H9 (cell line): ENCODE measurements at regions not wholly inside any gene's neighbourhood (a gene's known extent, or its start where the extent isn't known, plus 50 kb on each side); places are given as distances from the start of the nearest gene placed in this dataset.

Source experiments
- DNase-seq: peaks from one replicate; pipeline ENCODE4 v3.0.0-alpha.2; 2017
- H2AFZ ChIP-seq: one replicate; pipeline ENCODE4 v1.6.1; 2013; ENCODE audit warnings: mild to moderate bottlenecking, low read length, control low read depth, moderate library complexity
- H2AK5ac ChIP-seq: 2 replicates; pipeline ENCODE4 v1.6.1; 2013; ENCODE audit warnings: low read length, control low read depth, mixed read lengths; ENCODE audit not compliant: insufficient read length
- H2BK120ac ChIP-seq: one replicate; pipeline ENCODE4 v1.6.1; 2013; ENCODE audit warnings: low read depth, mild to moderate bottlenecking, low read length, control low read depth, inconsistent platforms; ENCODE audit not compliant: poor library complexity, severe bottlenecking
- H2BK12ac ChIP-seq: 2 replicates; pipeline ENCODE4 v1.6.1; 2013; ENCODE audit warnings: low read length, control low read depth, mixed read lengths, low read depth; ENCODE audit not compliant: insufficient read length
- H2BK15ac ChIP-seq: 2 replicates; pipeline ENCODE4 v1.6.1; 2013; ENCODE audit warnings: low read depth, low read length, control low read depth
- H2BK20ac ChIP-seq: one replicate; pipeline ENCODE4 v1.6.1; 2013; ENCODE audit warnings: low read depth, mild to moderate bottlenecking, low read length, control low read depth, inconsistent platforms; ENCODE audit not compliant: poor library complexity, severe bottlenecking
- H2BK5ac ChIP-seq: 2 replicates; pipeline ENCODE4 v1.6.1; 2013; ENCODE audit warnings: low read length, control low read depth, mixed read lengths; ENCODE audit not compliant: insufficient read length
- H3K14ac ChIP-seq: 2 replicates; pipeline ENCODE4 v1.6.1; 2013; ENCODE audit warnings: low read length, control low read depth; ENCODE audit not compliant: insufficient read depth
- H3K18ac ChIP-seq: 2 replicates; pipeline ENCODE4 v1.6.1; 2013; ENCODE audit warnings: low read depth, mild to moderate bottlenecking, mixed read lengths, low read length, control low read depth; ENCODE audit not compliant: insufficient read length
- H3K23ac ChIP-seq: 2 replicates; pipeline ENCODE4 v1.6.1; 2013; ENCODE audit warnings: low read length, control low read depth, mixed read lengths, low read depth; ENCODE audit not compliant: insufficient read length
- H3K23me2 ChIP-seq: 2 replicates; pipeline ENCODE4 v1.6.1; 2013; ENCODE audit warnings: low read depth, mild to moderate bottlenecking, mixed read lengths, low read length, control low read depth; ENCODE audit not compliant: insufficient read length, poor library complexity, severe bottlenecking
- H3K27ac ChIP-seq: 2 replicates; pipeline ENCODE4 v1.5.1; 2013; ENCODE audit warnings: low read length, control low read depth, mixed read lengths, low read depth; ENCODE audit not compliant: insufficient read length
- H3K27me3 ChIP-seq: 2 replicates; pipeline ENCODE4 v1.6.1; 2013; ENCODE audit warnings: low read length, control low read depth, inconsistent platforms; ENCODE audit not compliant: insufficient read depth
- H3K4ac ChIP-seq: 2 replicates; pipeline ENCODE4 v1.6.1; 2013; ENCODE audit warnings: low read depth, mild to moderate bottlenecking, control low read depth, inconsistent platforms, low read length, moderate library complexity
- H3K4me1 ChIP-seq: 2 replicates; pipeline ENCODE4 v1.6.1; 2013; ENCODE audit warnings: low read length, control low read depth, inconsistent platforms; ENCODE audit not compliant: insufficient read depth
- H3K4me2 ChIP-seq: 2 replicates; pipeline ENCODE4 v1.6.1; 2013; ENCODE audit warnings: low read length, control low read depth, mixed read lengths; ENCODE audit not compliant: insufficient read length, insufficient read depth
- H3K56ac ChIP-seq: 2 replicates; pipeline ENCODE4 v1.6.1; 2013; ENCODE audit warnings: low read depth, mild to moderate bottlenecking, mixed read lengths, low read length, control low read depth; ENCODE audit not compliant: insufficient read length
- H3K79me1 ChIP-seq: 2 replicates; pipeline ENCODE4 v1.6.1; 2013; ENCODE audit warnings: low read depth, mild to moderate bottlenecking, moderate library complexity, low read length, control low read depth, inconsistent platforms; ENCODE audit not compliant: insufficient read depth, poor library complexity, severe bottlenecking
- H3K79me2 ChIP-seq: 2 replicates; pipeline ENCODE4 v1.6.1; 2013; ENCODE audit warnings: low read length, control low read depth, inconsistent platforms; ENCODE audit not compliant: insufficient read depth
- H3K9ac ChIP-seq: 2 replicates; pipeline ENCODE4 v1.6.1; 2013; ENCODE audit warnings: low read length, control low read depth, mixed read lengths; ENCODE audit not compliant: insufficient read length; ENCODE audit errors: extremely low read depth
- H3K9me3 ChIP-seq: one replicate; pipeline ENCODE4 v1.6.1; 2013; ENCODE audit warnings: low read depth, low read length, inconsistent platforms; ENCODE audit not compliant: control insufficient read depth
- H3T11ph ChIP-seq: one replicate; pipeline ENCODE4 v1.6.1; 2013; ENCODE audit warnings: mild to moderate bottlenecking, low read length, control low read depth, inconsistent platforms
- H4K20me1 ChIP-seq: one replicate; pipeline ENCODE4 v1.6.1; 2013; ENCODE audit not compliant: control insufficient read depth, insufficient read length, insufficient read depth
- H4K5ac ChIP-seq: 2 replicates; pipeline ENCODE4 v1.6.1; 2013; ENCODE audit warnings: low read depth, mild to moderate bottlenecking, mixed read lengths, low read length, control low read depth; ENCODE audit not compliant: insufficient read length
- H4K8ac ChIP-seq: replicated peaks from 2 replicates; pipeline ENCODE4 v1.6.1; 2013; ENCODE audit warnings: low read length, control low read depth, mixed read lengths, low read depth; ENCODE audit not compliant: insufficient read length
- H4K91ac ChIP-seq: 2 replicates; pipeline ENCODE4 v1.6.1; 2013; ENCODE audit warnings: low read depth, mild to moderate bottlenecking, moderate library complexity, mixed read lengths, low read length, control low read depth; ENCODE audit not compliant: insufficient read length
- H3K27ac Mint-ChIP-seq, 3 experiments: 2 replicates in 2 of 3; 3 replicates in 1 of 3; pipeline ENCODE4 v1.8.0; 2020 to 2021; ENCODE audit warnings: mixed read lengths in 3 of 3, mild to moderate bottlenecking in 1 of 3, moderate library complexity in 1 of 3
- H3K27me3 Mint-ChIP-seq: 2 replicates; pipeline ENCODE4 v1.8.0; 2021; ENCODE audit warnings: low read depth, mild to moderate bottlenecking, moderate library complexity, mixed read lengths
- H3K36me3 Mint-ChIP-seq, 3 experiments: 2 replicates in 2 of 3; 3 replicates in 1 of 3; pipeline ENCODE4 v1.8.0; 2020 to 2021; ENCODE audit warnings: low read depth in 3 of 3, mixed read lengths in 3 of 3; ENCODE audit not compliant: insufficient read depth in 1 of 3
- H3K4me1 Mint-ChIP-seq, 2 experiments: 2 replicates each; pipeline ENCODE4 v1.8.0; 2020; ENCODE audit warnings: mixed read lengths in 2 of 2
- H3K4me3 Mint-ChIP-seq, 2 experiments: 2 replicates in 1 of 2; 3 replicates in 1 of 2; pipeline ENCODE4 v1.8.0; 2020 to 2021; ENCODE audit warnings: mild to moderate bottlenecking in 2 of 2, mixed read lengths in 2 of 2, moderate library complexity in 1 of 2
- H3K9me3 Mint-ChIP-seq, 2 experiments: 2 replicates in 1 of 2; 3 replicates in 1 of 2; pipeline ENCODE4 v1.8.0; 2020; ENCODE audit warnings: mild to moderate bottlenecking in 2 of 2, mixed read lengths in 2 of 2, moderate library complexity in 1 of 2
- TF ChIP-seq, protein P1 (sequence below): fragments of 200-600 bp; sonication (generic); conservative IDR thresholded peaks from 3 replicates; pipeline ENCODE4 v1.8.0; 2021; ENCODE audit warnings: antibody characterized with exemption, mild to moderate bottlenecking

DNA sequence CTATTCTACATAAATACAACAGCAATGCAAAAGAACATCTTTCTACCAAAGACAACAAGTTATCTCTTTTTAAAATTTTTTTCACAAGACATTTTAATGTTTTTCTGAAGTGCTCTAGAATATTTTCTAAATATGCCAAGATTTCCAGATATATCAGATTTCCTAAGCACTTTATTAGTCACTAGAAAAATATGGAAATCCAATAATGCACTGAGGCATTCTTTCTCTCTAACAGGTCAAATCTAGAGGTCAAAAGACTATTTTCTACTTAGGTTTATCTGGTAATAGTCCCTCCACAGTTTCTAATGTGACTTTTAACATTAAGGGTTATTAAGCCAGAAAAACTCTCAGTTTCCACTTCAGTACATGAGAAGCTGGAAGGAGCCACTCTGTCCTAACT is 1041.2 kb upstream of the INTU start:
- Histone ChIP-seq H3K23me2 (no peaks in the 10 kb centered on the region), H3K14ac (no peak overlapping the region), H2BK5ac (no peak overlapping the region), H4K20me1 (no peaks in the 10 kb centered on the region), H3K9ac (no peak overlapping the region), H2BK20ac (no peak overlapping the region), H3K9me3 (no peaks in the 10 kb centered on the region), H4K5ac (no peak overlapping the region), H2BK120ac (no peak overlapping the region), H3K18ac (no peak overlapping the region), H3K79me1 (no peaks in the 10 kb centered on the region), H2AFZ (no peak overlapping the region), H3K4me2 (no peak overlapping the region), H2BK12ac (no peak overlapping the region), H3K4ac (no peak overlapping the region), H4K91ac (no peak overlapping the region), H4K8ac (no peak overlapping the region), H3K4me1 (no peaks in the 10 kb centered on the region), H3K79me2 (no peaks in the 10 kb centered on the region), H3K27ac (no peak overlapping the region), H3K56ac (no peak overlapping the region), H3K23ac (no peak overlapping the region), H2AK5ac (no peak overlapping the region), H2BK15ac (no peak overlapping the region), H3T11ph (no peak overlapping the region), H3K27me3 (no peaks in the 10 kb centered on the region)
- Mint-ChIP-seq H3K36me3 (peaks cover 0 to 2% (median 0%) of the 10 kb centered on the region in 3 experiments; a peak in 1 of 7 replicates), H3K27ac (no peak overlapping the region), H3K4me1 (no peaks in the 10 kb centered on the region), H3K9me3 (peaks cover 0 to 9% of the 10 kb centered on the region in 2 experiments; a peak in 4 of 5 replicates), H3K27me3 (no peaks in the 10 kb centered on the region), H3K4me3 (no peak overlapping the region)
- no peak for DNase-seq
- TF ChIP-seq, protein P1, sequence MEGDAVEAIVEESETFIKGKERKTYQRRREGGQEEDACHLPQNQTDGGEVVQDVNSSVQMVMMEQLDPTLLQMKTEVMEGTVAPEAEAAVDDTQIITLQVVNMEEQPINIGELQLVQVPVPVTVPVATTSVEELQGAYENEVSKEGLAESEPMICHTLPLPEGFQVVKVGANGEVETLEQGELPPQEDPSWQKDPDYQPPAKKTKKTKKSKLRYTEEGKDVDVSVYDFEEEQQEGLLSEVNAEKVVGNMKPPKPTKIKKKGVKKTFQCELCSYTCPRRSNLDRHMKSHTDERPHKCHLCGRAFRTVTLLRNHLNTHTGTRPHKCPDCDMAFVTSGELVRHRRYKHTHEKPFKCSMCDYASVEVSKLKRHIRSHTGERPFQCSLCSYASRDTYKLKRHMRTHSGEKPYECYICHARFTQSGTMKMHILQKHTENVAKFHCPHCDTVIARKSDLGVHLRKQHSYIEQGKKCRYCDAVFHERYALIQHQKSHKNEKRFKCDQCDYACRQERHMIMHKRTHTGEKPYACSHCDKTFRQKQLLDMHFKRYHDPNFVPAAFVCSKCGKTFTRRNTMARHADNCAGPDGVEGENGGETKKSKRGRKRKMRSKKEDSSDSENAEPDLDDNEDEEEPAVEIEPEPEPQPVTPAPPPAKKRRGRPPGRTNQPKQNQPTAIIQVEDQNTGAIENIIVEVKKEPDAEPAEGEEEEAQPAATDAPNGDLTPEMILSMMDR: no peak
